Endothelial cell of umbilical vein (primary cell): ENCODE measurements at regions not wholly inside any gene's neighbourhood (a gene's known extent, or its start where the extent isn't known, plus 50 kb on each side); places are given as distances from the start of the nearest gene placed in this dataset.

Experiments used
- BruUV-seq: library from RNA; stranded (reverse); fragments of 400-500 nt; replicated peaks from 2 replicates; lab custom pipeline; 2021; lab: Mats Ljungman, UMichigan
- CTCF ChIA-PET: fragments of 300-600, 350-600 bp; sonication (Branson Sonifier 250); formaldehyde crosslinking; loops from one replicate; lab custom pipeline; 2021; ENCODE audit warnings: antibody characterized with exemption, inconsistent platforms; lab: Charles Lee
- POLR2A ChIA-PET: fragments of 300-600, 350-600 bp; sonication (Branson Sonifier 250); formaldehyde crosslinking; loops from one replicate; lab custom pipeline; 2021; ENCODE audit warnings: antibody characterized with exemption, inconsistent platforms; lab: Charles Lee
- DNase-seq: peaks from one replicate; pipeline ENCODE4 v3.0.0-alpha.2; 2011; ENCODE audit warnings: low read depth, low spot score
- FAIRE-seq: peaks from 2 replicates; lab custom pipeline; 2011; peaks lifted over from hg19 to GRCh38; lab: Jason Lieb, UNC
- H2AFZ ChIP-seq: 2 replicates; pipeline ENCODE4 v1.6.0; 2012; ENCODE audit warnings: low read depth, low read length, control low read depth, inconsistent platforms
- H3K27ac ChIP-seq: 2 replicates; pipeline ENCODE4 v1.5.1; 2011; ENCODE audit warnings: low read depth, mild to moderate bottlenecking, control low read depth, low read length, moderate library complexity; ENCODE audit not compliant: insufficient read depth
- H3K27me3 ChIP-seq, 2 experiments: 2 replicates each; pipeline versions ENCODE4 v1.6.0 to v1.6.1; 2011; ENCODE audit warnings: low read length in 2 of 2, mixed read lengths in 1 of 2; ENCODE audit not compliant: control insufficient read depth in 2 of 2, insufficient read depth in 2 of 2
- H3K36me3 ChIP-seq, 2 experiments: 2 replicates in 1 of 2; 3 replicates in 1 of 2; pipeline ENCODE4 v1.5.1; 2011; ENCODE audit warnings: low read length in 2 of 2, mild to moderate bottlenecking in 1 of 2, moderate library complexity in 1 of 2; ENCODE audit not compliant: control insufficient read depth in 2 of 2, insufficient read depth in 2 of 2; ENCODE audit errors: extremely low read depth in 1 of 2
- H3K4me1 ChIP-seq: 3 replicates; pipeline ENCODE4 v1.5.1; 2011; ENCODE audit warnings: mild to moderate bottlenecking, low read length; ENCODE audit not compliant: control insufficient read depth, insufficient read depth; ENCODE audit errors: extremely low read depth
- H3K4me2 ChIP-seq: 2 replicates; pipeline ENCODE4 v1.6.1; 2011; ENCODE audit warnings: low read length, control low read depth, mixed read lengths; ENCODE audit not compliant: insufficient read depth
- H3K4me3 ChIP-seq, 3 experiments: fragments of 200-600 bp in 1 of 3; sonication (generic), shearing (Covaris generic) in 1 of 3; replicated peaks in 1 of 3; 2 replicates each; pipeline ENCODE4 v1.5.1; 2011 to 2016; ENCODE audit warnings: control low read depth in 3 of 3, low read length in 3 of 3, mild to moderate bottlenecking in 2 of 3, inconsistent platforms in 1 of 3, low read depth in 1 of 3, moderate library complexity in 1 of 3; ENCODE audit not compliant: insufficient read depth in 1 of 3
- H3K79me2 ChIP-seq: 2 replicates; pipeline ENCODE4 v1.6.0; 2012; ENCODE audit warnings: low read length, inconsistent platforms; ENCODE audit not compliant: control insufficient read depth, insufficient read depth
- H3K9ac ChIP-seq: replicated peaks from 2 replicates; pipeline ENCODE3; 2011; ENCODE audit warnings: low read length, control low read depth; ENCODE audit not compliant: insufficient read depth; ENCODE audit errors: extremely low read depth
- H3K9me1 ChIP-seq: replicated peaks from 3 replicates; pipeline ENCODE4 v1.6.0; 2011; ENCODE audit warnings: mild to moderate bottlenecking, low read length; ENCODE audit not compliant: control insufficient read depth, insufficient read depth; ENCODE audit errors: extremely low read depth
- H3K9me3 ChIP-seq: replicated peaks from 2 replicates; pipeline ENCODE4 v1.5.1; 2012; ENCODE audit warnings: low read length, inconsistent platforms; ENCODE audit not compliant: control insufficient read depth, insufficient read depth
- H4K20me1 ChIP-seq: replicated peaks from 2 replicates; pipeline ENCODE3; 2011; ENCODE audit warnings: mild to moderate bottlenecking, low read length; ENCODE audit not compliant: control insufficient read depth, insufficient read depth; ENCODE audit errors: extremely low read depth
- CTCF ChIP-seq, 2 donors: IDR thresholded peaks; 1 replicate in 1 of 2; 2 replicates in 1 of 2; pipeline ENCODE4 v1.5.1; 2011; ENCODE audit warnings: low read length in 2 of 2, mild to moderate bottlenecking in 2 of 2, moderate library complexity in 2 of 2, control low read depth in 1 of 2, inconsistent platforms in 1 of 2, low read depth in 1 of 2; ENCODE audit not compliant: insufficient read depth in 1 of 2; ENCODE audit errors: extremely low read depth in 1 of 2
- EZH2 ChIP-seq: IDR thresholded peaks from 2 replicates; pipeline ENCODE4 v1.6.1; 2012; ENCODE audit warnings: borderline replicate concordance, low read depth, mild to moderate bottlenecking, moderate library complexity, low read length, inconsistent platforms; ENCODE audit not compliant: severe bottlenecking
- FOS ChIP-seq: IDR thresholded peaks from 2 replicates; pipeline ENCODE4 v1.6.1; 2011; ENCODE audit warnings: mild to moderate bottlenecking, low read length, moderate library complexity, borderline replicate concordance; ENCODE audit not compliant: insufficient read depth
- GATA2 ChIP-seq: IDR thresholded peaks from 2 replicates; pipeline ENCODE4 v1.7.0; 2011; ENCODE audit warnings: low read depth, mild to moderate bottlenecking, moderate library complexity, mixed read lengths, low read length; ENCODE audit not compliant: insufficient read length, insufficient read depth
- JUN ChIP-seq: IDR thresholded peaks from 2 replicates; pipeline ENCODE4 v1.6.1; 2011; ENCODE audit warnings: borderline replicate concordance, low read depth; ENCODE audit not compliant: insufficient read length, insufficient read depth
- MYC ChIP-seq: IDR thresholded peaks from one replicate; pipeline ENCODE4 v1.6.1; 2011; ENCODE audit warnings: mild to moderate bottlenecking, low read depth, low read length
- POLR2A ChIP-seq: IDR thresholded peaks from 2 replicates; pipeline ENCODE4 v1.6.1; 2012; ENCODE audit warnings: low read depth, mild to moderate bottlenecking, control low read depth, low read length
- POLR2AphosphoS5 ChIP-seq: IDR thresholded peaks from 2 replicates; pipeline ENCODE4 v1.6.1; 2012; ENCODE audit warnings: low read depth, mild to moderate bottlenecking, control low read depth, low read length, moderate library complexity; ENCODE audit not compliant: insufficient read depth
- dilution Hi-C: fragments of 300-500 bp; cut with MboI; formaldehyde crosslinking; loops from one replicate; pipeline ENCODE4 v1.15.0; 2019; ENCODE audit warnings: low sequenced_read_pairs; ENCODE audit not compliant: extremely low pct_ligation_motif_present
- intact Hi-C: fragments of 100-400 bp; cut with micrococcal nuclease; formaldehyde crosslinking; loops from one replicate; pipeline ENCODE4 v1.10.0; 2022

- Histone ChIP-seq H3K27ac (no peak overlapping the region), H3K9me1 (no peaks in the 10 kb centered on the region), H4K20me1 (no peaks in the 10 kb centered on the region), H3K4me3 (no peak overlapping the region), H2AFZ (peak overlapping the region; percentile 66), H3K4me2 (no peak overlapping the region), H3K36me3 (no peaks in the 10 kb centered on the region), H3K27me3 (no peaks in the 10 kb centered on the region), H3K4me1 (peaks cover 26% of the 10 kb centered on the region), H3K9ac (no peak overlapping the region), H3K79me2 (no peaks in the 10 kb centered on the region), H3K9me3 (no peaks in the 10 kb centered on the region)
- ChIA-PET POLR2A (no interaction called here), CTCF (interaction anchor here (0.9 to 1.4 kb wide), 3 partner anchors 15 to 164 kb away, joined by 3 read pairs; no protein-coding TSS in a partner anchor)
- TF ChIP-seq JUN = no peak
- TF ChIP-seq MYC = no peak
- no peak for TF ChIP-seq GATA2
- TF ChIP-seq CTCF (IDR thresholded peaks at IDR 0.05; ENCODE audit: extremely low read depth in 1 of 2, insufficient read depth in 1 of 2, low read depth in 1 of 2, low read length in 2 of 2) = no peak
- TF ChIP-seq POLR2AphosphoS5 = no peak
- TF ChIP-seq POLR2A = no peak
- TF ChIP-seq EZH2 = no peak
- TF ChIP-seq FOS = no peak
- DNase-seq = no peak
- dilution Hi-C loops (no loop called here), intact Hi-C loops (no loop called here)
- FAIRE-seq = no peak
- no TSS peak for BruUV-seq
These were observed 76.0 kb upstream of the CAV2 start for GRCh38 chr7:116423499-116423898.
